CD4-positive, alpha-beta T cell treated with Interleukin-17A for 4 hours (primary cell): ENCODE measurements at regions not wholly inside any gene's neighbourhood (a gene's known extent, or its start where the extent isn't known, plus 50 kb on each side); places are given as distances from the start of the nearest gene placed in this dataset.

Source experiments
- DNase-seq: peaks from one replicate; pipeline ENCODE4 v3.0.0-alpha.2; 2020; ENCODE audit warnings: mixed read lengths

DNA sequence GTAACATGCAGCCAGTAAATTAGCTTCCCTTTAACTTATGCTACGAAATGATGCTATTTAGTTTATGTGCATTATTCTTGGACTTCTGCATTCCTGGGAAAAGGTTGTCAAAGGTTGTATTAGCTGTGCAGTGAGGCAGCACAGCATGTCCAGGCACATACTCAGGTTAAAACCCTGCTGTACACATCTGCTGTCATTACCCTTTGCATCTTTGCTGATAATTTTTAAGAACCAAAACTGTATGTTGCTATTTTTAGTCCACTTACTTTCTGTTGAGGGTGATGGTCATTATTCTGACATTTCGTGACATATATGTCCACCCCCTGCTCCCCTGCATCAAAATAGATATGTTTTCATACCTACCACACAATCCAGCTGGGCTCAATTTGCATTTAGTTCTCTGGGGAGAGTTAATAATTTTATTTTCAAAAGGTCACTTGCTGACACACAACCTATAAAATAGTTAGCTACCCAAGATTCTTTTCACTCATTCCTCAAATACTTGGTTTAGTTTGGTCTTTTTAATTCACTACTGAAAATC lies 142.5 kb upstream of the SPACA1 start:
- DNase-seq, result no peak

GRCh38 chr6:87904011-87904410 lies 143.6 kb upstream of the SPACA1 start:
- DNase-seq, result no peak

DNA sequence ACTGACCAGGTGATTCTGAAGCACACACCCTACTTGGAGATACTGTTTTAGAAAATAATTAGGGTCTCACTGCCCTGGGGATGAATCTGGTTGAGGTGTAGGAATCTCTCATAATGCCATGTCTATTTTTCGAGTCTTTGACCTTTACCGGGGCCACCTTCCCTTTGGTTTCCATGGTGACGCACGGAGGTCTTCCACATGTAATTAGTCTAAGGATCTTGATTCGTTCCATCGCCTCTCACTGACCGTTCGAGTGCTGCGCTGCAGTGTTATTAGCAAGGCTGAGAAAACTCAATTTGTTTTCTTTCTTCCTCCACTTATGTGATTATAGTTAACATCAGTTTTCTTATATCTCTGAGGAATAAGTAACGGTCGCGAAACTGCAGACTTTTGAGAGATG lies 144.3 kb upstream of the SPACA1 start:
- no peak for DNase-seq

DNA sequence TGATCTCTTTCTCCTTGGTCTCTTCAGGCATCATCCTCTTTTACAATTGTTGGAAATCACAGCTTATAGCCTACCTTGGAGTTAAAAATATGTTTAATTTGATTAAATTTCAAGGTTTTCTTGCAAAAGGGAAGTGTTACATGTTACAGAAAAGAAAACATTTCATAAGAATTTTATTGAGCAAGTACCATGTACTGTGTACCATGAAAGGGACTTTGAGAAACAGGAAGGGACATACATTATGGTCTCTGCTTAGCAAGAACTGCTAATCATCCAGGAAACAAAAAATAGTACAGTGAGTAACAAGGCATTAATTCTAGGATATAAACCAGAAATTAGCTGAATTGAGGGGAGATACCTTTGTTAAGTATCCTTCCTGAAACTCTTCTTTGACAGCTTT lies 145.3 kb upstream of the SPACA1 start:
- DNase-seq, result no peak

DNA sequence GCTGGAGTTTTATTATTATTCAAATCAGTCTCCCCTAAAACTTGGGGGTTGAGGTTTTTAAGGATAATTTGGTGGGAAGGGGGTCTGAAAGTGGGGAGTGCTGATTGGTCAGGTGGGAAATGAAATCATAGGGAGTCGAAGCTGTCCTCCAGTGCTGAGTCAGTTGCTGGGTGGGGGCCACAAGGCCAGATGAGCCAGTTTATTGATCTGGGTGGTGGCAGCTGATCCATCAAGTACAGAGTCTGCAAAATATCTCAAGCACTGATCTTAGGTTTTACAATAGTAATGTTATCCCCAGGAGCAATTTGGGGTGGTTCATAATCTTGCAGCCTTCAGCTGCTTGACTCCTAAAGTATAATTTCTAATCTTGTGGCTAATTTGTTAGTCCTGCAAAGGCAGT lies 146.0 kb upstream of the SPACA1 start:
- DNase-seq, result no peak

DNA sequence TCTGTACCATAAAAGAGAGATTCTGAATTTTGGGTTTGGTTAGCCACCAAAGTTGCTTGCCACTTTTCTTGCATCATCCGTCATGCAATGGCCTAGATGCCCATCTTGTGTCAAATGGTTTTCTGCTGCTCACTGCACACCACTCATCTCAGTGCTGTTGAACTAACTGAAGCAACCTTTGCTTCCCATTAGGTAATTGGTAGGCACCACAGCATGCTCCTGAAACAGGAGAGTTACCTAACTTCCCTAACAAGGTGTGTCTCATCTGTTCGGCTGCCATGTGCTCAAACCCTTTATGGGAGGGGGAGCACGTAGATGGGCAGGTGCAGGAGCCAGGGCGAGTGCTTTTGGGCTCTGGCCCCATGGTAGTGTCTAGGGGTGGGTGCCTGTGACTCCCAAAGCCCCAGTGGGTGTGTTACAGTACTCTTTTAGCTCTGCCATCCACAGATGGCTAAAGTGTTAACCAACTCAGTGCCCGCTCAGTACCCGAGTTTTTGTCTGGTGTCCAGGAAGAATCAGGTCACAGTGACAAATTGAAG lies 147.4 kb upstream of the SPACA1 start:
- no peak for DNase-seq

DNA sequence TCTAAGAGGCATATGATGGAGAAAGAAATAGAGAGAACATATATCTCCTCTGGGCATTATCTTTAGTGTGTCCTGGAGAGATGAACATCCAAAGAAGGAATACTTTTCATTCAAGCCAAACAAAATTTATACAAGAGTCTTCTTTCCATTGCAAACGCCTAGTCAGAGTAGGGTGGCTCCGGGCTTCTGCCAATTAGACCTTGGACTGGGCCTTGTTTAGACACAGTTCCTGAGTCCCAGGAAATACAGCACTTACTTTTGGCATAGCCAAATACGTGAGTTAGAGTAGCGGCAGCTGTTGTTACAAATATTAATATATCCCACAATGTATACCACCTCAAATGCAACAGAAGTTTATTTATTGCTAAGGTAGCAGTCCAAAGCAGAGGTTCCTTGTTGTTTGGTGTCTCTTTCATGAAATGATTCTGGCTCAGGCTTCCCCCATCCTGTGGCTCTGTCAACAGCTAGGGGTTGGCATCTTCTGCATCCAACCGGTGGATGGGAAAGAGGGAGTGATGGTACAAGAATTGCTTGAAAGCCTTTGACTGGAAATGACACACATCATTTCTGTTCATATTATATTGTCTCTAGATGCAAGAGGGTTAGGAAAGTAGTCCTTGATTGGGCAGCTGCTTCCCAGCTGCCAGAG lies 148.0 kb upstream of the SPACA1 start:
- DNase-seq, result no peak

DNA sequence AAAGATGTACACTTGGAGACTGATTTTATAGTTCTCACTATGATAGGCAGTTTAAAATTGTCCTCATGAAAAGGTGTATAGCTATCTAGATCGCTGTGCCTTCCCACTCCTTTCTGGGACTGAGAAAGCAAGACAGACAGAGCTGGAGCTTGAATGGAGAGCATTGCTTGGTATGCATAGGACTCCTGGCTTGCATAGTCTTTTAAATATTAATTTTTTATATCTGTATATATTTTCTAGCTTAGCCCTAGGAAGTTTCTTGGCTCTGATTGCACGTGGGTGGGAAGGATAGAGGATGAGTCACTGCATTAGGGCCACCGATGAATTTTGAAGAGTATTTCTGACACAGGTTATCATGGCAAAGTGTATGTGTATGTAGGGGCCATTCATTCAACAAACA lies 150.0 kb upstream of the SPACA1 start:
- DNase-seq, result no peak

- DNase-seq, result no peak
These were observed 150.6 kb upstream of the SPACA1 start for GRCh38 chr6:87897013-87897412.

DNA sequence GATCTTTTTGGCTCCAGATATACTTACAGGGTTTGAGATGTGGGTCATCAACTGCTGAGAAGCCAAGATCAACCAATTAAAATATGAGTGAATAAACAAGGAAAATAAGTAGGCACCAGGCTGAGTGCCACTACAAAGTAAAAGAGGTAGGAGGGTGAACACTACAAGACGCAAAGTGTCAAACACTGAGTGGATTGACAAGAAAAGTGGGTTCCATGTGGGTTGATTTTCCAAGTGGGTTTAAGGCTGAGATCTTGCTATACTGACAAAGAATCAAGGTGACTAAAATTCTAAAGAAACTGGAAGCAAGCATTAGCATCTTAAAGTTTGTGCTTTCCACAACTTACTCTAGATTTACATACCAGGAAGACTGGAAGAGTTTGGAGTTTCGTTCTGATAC lies 160.4 kb upstream of the SPACA1 start:
- no peak for DNase-seq

DNA sequence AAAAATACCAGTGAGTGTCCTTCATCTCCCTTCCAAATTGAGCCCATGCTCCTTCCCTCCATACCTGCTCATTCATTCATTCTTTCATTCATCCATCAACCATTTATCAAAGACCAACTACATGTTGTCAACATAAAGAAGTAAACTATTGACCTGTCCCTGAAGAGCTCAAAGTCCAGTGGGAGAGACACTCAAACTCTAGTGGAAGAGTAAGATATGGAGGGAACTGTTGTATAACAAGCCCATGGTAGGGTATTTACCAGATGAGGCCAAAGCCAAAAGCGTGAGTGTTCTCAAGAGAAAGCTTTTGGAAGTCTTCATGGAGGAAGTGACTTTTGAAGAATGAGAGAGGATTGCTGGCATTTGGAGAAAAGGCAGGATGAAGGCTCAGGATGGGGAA lies 163.4 kb upstream of the SPACA1 start:
- no peak for DNase-seq

GRCh38 chr6:87881342-87881895 lies 166.2 kb upstream of the SPACA1 start:
- DNase-seq, result no peak

DNA sequence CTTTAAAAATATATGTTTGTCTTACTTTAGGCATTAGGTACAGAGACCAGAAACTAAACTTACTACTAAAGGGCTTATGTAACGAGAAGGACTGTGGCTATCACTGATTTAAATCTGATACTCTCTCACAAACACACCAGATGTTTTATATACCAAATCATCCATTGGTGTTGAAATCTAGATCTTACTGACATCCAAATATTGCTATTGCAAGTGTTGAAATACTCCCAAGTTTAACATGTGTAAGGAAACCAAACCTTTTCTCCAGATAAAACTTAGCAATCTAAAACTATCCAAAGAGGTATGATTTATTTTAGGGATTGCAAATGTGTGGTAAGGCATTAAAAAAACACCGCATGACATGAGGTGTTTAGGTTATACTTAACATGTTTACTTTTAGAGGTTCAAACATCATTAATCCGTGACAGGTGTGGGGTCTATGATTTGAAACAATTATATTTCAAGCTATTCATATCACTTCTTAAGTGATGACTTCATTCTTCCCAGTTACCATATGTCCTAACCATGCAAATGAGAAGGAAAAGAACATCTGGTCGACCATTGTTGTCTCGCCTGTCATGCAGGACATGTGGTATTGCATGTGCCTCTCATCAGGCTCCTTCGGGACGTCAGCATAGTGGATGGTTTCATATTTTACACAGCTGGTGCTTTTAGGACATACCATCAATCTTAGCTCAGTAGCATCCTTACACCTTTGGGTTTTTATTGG lies 168.3 kb upstream of the SPACA1 start:
- no peak for DNase-seq

GRCh38 chr6:87875781-87876180 lies 171.9 kb upstream of the SPACA1 start:
- no peak for DNase-seq

DNA sequence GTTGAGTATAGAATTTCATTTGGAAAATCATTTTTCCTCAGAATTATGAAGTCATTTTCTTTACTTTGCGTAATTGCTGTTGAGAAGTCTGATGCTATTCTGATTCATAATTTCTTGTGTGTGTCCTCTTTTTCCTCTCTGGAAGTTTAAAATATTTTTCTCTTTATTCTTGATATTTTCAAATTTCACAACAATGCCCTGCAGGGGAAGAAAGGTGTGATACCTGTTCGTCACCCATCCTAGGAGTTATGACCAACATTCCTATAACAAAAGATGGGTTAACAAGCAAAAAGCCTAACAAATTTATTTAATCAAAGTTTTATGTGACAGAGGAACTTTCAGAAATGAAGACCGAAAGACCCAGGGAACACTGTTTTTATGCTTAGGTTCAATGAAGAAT lies 171.5 kb upstream of the AKIRIN2 start:
- no peak for DNase-seq

DNA sequence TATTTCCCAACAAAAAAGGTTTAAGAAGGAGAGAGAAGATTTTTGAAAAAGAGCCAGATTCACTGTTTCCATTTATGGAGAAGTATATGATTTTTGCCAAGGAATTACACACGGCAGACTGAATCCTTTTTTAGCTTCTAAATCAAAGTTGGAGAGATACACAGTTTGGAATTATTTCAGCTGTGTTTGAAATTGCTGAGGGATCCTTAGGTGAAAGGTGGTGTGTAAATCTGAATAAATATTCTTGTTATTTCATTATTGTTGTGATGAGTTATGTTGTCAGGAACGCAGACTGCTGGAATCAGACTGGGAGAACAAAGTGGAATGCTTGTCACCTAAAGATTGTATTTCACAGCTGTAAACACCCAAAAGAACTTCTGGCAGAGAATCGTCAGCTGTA lies 168.5 kb upstream of the AKIRIN2 start:
- no peak for DNase-seq

DNA sequence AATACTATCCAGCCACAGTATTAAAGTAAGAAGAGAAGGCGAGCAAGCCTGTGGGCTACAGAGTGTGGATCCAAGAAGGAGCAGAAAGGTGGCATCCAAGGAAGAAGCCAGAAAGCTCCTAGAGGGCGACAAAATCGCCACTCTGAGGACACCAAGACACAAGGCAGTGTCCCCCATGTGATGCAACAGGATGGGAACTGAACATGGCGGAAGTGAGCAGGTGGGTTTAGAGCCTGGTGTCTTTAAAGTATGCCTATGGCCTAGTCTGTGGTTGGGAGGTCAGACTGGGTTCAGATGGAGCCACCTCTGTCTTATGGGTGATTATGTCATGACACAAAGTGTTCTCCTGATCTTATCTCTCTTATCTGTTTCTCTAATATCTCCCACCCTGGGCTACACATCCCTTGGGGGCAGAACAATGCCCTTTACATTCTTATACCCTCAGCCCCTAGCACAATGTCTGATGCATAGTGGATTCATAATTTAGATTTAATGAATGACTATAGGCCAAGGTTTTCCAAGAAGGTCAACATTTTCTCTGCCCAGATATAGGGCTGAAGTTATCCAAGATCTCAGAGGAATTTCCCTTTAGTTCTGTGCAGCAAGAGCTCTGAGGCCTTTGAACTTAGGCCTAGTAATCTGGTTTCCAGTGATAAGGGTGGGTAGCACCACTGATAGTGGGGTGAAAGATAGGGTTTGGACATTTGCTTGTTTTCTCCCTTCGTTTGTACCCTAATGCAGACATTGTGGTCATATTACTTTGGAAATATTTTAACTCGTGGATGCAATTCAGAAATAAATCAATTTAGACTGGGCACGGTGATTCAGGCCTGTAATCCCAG lies 167.3 kb upstream of the AKIRIN2 start:
- no peak for DNase-seq

DNA sequence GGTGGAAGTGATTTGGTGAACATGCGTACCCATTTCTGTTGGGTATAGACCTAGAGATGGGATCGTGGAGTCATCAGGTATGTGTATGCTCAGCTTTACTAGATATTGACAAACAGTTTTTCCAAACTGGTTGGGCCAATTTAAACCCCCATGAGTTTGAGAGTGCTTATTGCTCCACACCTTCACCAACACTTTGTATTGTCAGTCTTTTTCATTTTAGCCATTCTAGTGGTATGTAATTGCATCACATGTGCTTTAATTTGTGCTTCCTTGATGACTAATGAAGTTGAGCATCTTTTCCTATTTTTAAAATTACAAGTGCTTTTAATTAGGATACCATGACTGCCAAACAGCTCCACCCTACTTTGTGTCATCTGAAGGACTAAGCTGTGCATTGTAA lies 158.9 kb upstream of the AKIRIN2 start:
- DNase-seq, result no peak

DNA sequence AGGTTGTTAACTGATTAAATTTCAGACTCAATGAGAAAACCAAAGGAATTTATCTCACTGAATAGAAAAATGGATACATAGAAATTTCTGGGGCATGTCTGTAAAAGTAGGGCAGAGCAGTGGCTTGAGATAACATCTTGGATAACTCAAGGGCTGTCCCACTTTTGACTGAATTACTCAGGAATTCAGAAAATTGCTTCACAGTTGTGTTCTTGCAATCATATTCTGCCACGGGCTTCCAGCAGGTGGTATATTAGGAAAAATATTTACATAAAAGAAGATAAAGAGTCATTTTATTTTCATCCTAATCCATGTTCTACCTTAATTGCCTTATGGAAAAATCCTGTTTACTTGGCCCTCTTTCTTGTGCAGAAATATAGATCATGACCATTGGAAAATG lies 156.4 kb upstream of the AKIRIN2 start:
- DNase-seq, result no peak

GRCh38 chr6:87851674-87852299 lies 149.8 kb upstream of the AKIRIN2 start:
- DNase-seq, result no peak

DNA sequence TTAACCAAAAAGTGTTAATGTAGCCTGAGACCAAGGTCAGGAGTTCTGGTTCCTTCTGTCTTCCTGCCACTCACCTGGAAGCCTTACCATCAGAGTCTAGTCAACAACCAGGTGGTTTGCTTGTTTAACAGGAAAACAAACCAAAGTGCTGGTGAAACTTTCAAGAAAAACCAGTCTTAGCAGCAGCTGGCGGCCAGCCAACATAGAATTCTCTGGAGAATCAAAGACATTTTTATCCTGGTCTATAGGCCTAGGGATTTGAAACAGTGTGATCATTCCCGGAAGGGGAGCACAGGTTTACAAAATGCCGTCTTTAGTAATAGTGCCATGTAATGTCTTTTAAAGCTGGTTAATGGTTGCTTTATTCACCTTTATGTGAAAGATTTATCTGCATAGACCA lies 146.6 kb upstream of the AKIRIN2 start:
- DNase-seq, result no peak

- DNase-seq, result no peak
These were observed 145.8 kb upstream of the AKIRIN2 start for GRCh38 chr6:87847830-87848210.
